ENCODE measurements at regions not wholly inside any gene's neighbourhood (a gene's known extent, or its start where the extent isn't known, plus 50 kb on each side); places are given as distances from the start of the nearest gene placed in this dataset.
"Not testable (repeated sequence)": the region's sequence is repeated elsewhere in the genome, so short reads cannot be mapped to it uniquely, and the experiment has no call there.

- intact Hi-C loops (cut with DNase I), result no loop called here
- DNase-seq (no peak), ATAC-seq (no peak)
- Histone ChIP-seq H3K27me3 (no peaks in the 10 kb centered on the region), H3K36me3 (no peaks in the 10 kb centered on the region), H3K27ac (no peak overlapping the region), H3K4me1 (no peaks in the 10 kb centered on the region), H3K9me3 (no peaks in the 10 kb centered on the region), H3K4me3 (no peak overlapping the region)
- WGBS (ENCODE audit: insufficient coverage, low coverage, low lambda C conversion rate, missing lambda C conversion rate), result 28% methylated on average over 3 of the region's 3 CpGs
- TF ChIP-seq POLR2A (IDR thresholded peaks at IDR 0.05), result no peak
- no peak for TF ChIP-seq CTCF (IDR thresholded peaks at IDR 0.05)
Measured at GRCh38 chr20:30503992-30504570, 753.4 kb upstream of the DEFB115 start.

- no peak for DNase-seq
- H3K4me3 ChIP-seq, result no peak overlapping the region
- H3K4me1 ChIP-seq, result no peaks in the 10 kb centered on the region
- intact Hi-C loops (cut with DNase I), result no loop called here
- TF ChIP-seq POLR2A (IDR thresholded peaks at IDR 0.05), result no peak
- H3K27me3 ChIP-seq, result no peaks in the 10 kb centered on the region
- no peaks in the 10 kb centered on the region for H3K9me3 ChIP-seq
- ATAC-seq, result no peak
- 83% methylated on average over 9 of the region's 9 CpGs for WGBS (ENCODE audit: insufficient coverage, low coverage, low lambda C conversion rate, missing lambda C conversion rate)
- no peaks in the 10 kb centered on the region for H3K36me3 ChIP-seq
- H3K27ac ChIP-seq, result no peak overlapping the region
Measured at GRCh38 chr20:30505566-30505965, 751.9 kb upstream of the DEFB115 start.

- Histone ChIP-seq H3K27ac (no peak overlapping the region), H3K9me3 (no peaks in the 10 kb centered on the region), H3K4me1 (no peaks in the 10 kb centered on the region), H3K27me3 (no peaks in the 10 kb centered on the region), H3K4me3 (no peak overlapping the region), H3K36me3 (no peaks in the 10 kb centered on the region)
- WGBS (ENCODE audit: insufficient coverage, low coverage, low lambda C conversion rate, missing lambda C conversion rate), result 80% methylated on average over 14 of the region's 18 CpGs
- DNase-seq (no peak), ATAC-seq (no peak)
- TF ChIP-seq CTCF (IDR thresholded peaks at IDR 0.05) (no peak), POLR2A (IDR thresholded peaks at IDR 0.05) (no peak)
- intact Hi-C loops (cut with DNase I), result no loop called here
Measured at GRCh38 chr20:30506100-30506499, 751.4 kb upstream of the DEFB115 start.

GRCh38 chr20:30508382-30508781 lies 749.1 kb upstream of the DEFB115 start:
- DNase-seq; intact Hi-C loops (cut with DNase I); H3K4me1 ChIP-seq; ATAC-seq; H3K27ac ChIP-seq; H3K9me3 ChIP-seq; H3K27me3 ChIP-seq; H3K4me3 ChIP-seq; H3K36me3 ChIP-seq: not testable (repeated sequence)
- WGBS (ENCODE audit: insufficient coverage, low coverage, low lambda C conversion rate, missing lambda C conversion rate), result 89% methylated on average over 16 of the region's 21 CpGs

GRCh38 chr20:30511322-30512030 lies 746.0 kb upstream of the DEFB115 start:
- H3K36me3 ChIP-seq, result no peaks in the 10 kb centered on the region
- no peak overlapping the region for H3K27ac ChIP-seq
- WGBS (ENCODE audit: insufficient coverage, low coverage, low lambda C conversion rate, missing lambda C conversion rate), result 70% methylated on average over 7 of the region's 39 CpGs
- intact Hi-C loops (cut with DNase I), result no loop called here
- no peaks in the 10 kb centered on the region for H3K27me3 ChIP-seq
- TF ChIP-seq CTCF (IDR thresholded peaks at IDR 0.05), result no peak
- no peak for TF ChIP-seq POLR2A (IDR thresholded peaks at IDR 0.05)
- H3K9me3 ChIP-seq, result no peaks in the 10 kb centered on the region
- ATAC-seq (peak in 1 of 4 donors; percentile 48), DNase-seq (no peak)
- H3K4me3 ChIP-seq, result no peak overlapping the region
- H3K4me1 ChIP-seq, result no peaks in the 10 kb centered on the region
